Keratinocyte (primary cell): ENCODE measurements at regions not wholly inside any gene's neighbourhood (a gene's known extent, or its start where the extent isn't known, plus 50 kb on each side); places are given as distances from the start of the nearest gene placed in this dataset.

ENCODE experiments used
- DNase-seq: peaks from one replicate; pipeline ENCODE4 v3.0.0-alpha.2; 2011; ENCODE audit warnings: low read depth, missing footprints, low spot score
- FAIRE-seq: peaks from 2 replicates; lab custom pipeline; 2011; peaks lifted over from hg19 to GRCh38; lab: Jason Lieb, UNC
- H2AFZ ChIP-seq: 2 replicates; pipeline ENCODE4 v1.6.0; 2012; ENCODE audit warnings: low read length, control low read depth, inconsistent platforms; ENCODE audit not compliant: control insufficient read depth
- H3K27ac ChIP-seq: 2 replicates; pipeline ENCODE4 v1.5.1; 2011; ENCODE audit warnings: low read length; ENCODE audit not compliant: control insufficient read depth, insufficient read depth
- H3K27me3 ChIP-seq: 3 replicates; pipeline ENCODE4 v1.6.0; 2011; ENCODE audit warnings: low read length; ENCODE audit not compliant: control insufficient read depth, insufficient read depth; ENCODE audit errors: extremely low read depth
- H3K36me3 ChIP-seq, 2 experiments: 2 replicates in 1 of 2; 3 replicates in 1 of 2; pipeline ENCODE4 v1.5.1; 2011; ENCODE audit warnings: low read length in 2 of 2, mild to moderate bottlenecking in 1 of 2; ENCODE audit not compliant: control insufficient read depth in 2 of 2, insufficient read depth in 2 of 2; ENCODE audit errors: extremely low read depth in 1 of 2
- H3K4me1 ChIP-seq: 3 replicates; pipeline ENCODE4 v1.5.1; 2011; ENCODE audit warnings: low read length; ENCODE audit not compliant: control insufficient read depth, insufficient read depth; ENCODE audit errors: extremely low read depth
- H3K4me2 ChIP-seq: 3 replicates; pipeline ENCODE4 v1.6.0; 2011; ENCODE audit warnings: low read depth, low read length; ENCODE audit not compliant: control insufficient read depth, insufficient read depth; ENCODE audit errors: extremely low read depth
- H3K4me3 ChIP-seq, 3 experiments: fragments of 200-600 bp in 1 of 3; sonication (generic) in 1 of 3; 2 replicates in 2 of 3; 3 replicates in 1 of 3; pipeline ENCODE4 v1.5.1; 2011 to 2016; ENCODE audit warnings: low read length in 3 of 3, mild to moderate bottlenecking in 3 of 3, control low read depth in 2 of 3, inconsistent platforms in 1 of 3, low read depth in 1 of 3, mixed read lengths in 1 of 3, mixed run types in 1 of 3, moderate library complexity in 1 of 3; ENCODE audit not compliant: control insufficient read depth in 2 of 3, insufficient read depth in 2 of 3; ENCODE audit errors: extremely low read depth in 1 of 3
- H3K79me2 ChIP-seq: 2 replicates; pipeline ENCODE4 v1.6.0; 2012; ENCODE audit warnings: low read length; ENCODE audit not compliant: control insufficient read depth, insufficient read depth
- H3K9ac ChIP-seq: 3 replicates; pipeline ENCODE4 v1.6.0; 2011; ENCODE audit warnings: low read length; ENCODE audit not compliant: control insufficient read depth, insufficient read depth; ENCODE audit errors: extremely low read depth
- H3K9me1 ChIP-seq: 3 replicates; pipeline ENCODE4 v1.6.0; 2011; ENCODE audit warnings: low read length; ENCODE audit not compliant: control insufficient read depth, insufficient read depth; ENCODE audit errors: extremely low read depth
- H3K9me3 ChIP-seq: 2 replicates; pipeline ENCODE4 v1.5.1; 2012; ENCODE audit warnings: low read depth, low read length; ENCODE audit not compliant: control insufficient read depth
- H4K20me1 ChIP-seq: 3 replicates; pipeline ENCODE4 v1.6.0; 2011; ENCODE audit warnings: low read length; ENCODE audit not compliant: control insufficient read depth, insufficient read depth; ENCODE audit errors: extremely low read depth
- EZH2 ChIP-seq: IDR thresholded peaks from one replicate; pipeline ENCODE4 v1.6.1; 2012; ENCODE audit warnings: inconsistent platforms, mild to moderate bottlenecking, low read length, moderate library complexity
- dilution Hi-C: fragments of 300-500 bp; cut with MboI; formaldehyde crosslinking; loops from one replicate; pipeline ENCODE4 v1.7.0; 2020; ENCODE audit warnings: low sequenced_read_pairs; ENCODE audit not compliant: extremely low pct_ligation_motif_present
- TF ChIP-seq, protein P1 (sequence below), 3 experiments: IDR thresholded peaks in 1 of 3; conservative IDR thresholded peaks in 1 of 3; optimal IDR thresholded peaks in 1 of 3; 2 replicates in 2 of 3; 3 replicates in 1 of 3; pipeline versions ENCODE3 to v1.5.1; 2011; ENCODE audit warnings: low read length in 3 of 3, mild to moderate bottlenecking in 3 of 3, moderate library complexity in 2 of 3, control low read depth in 1 of 3, inconsistent platforms in 1 of 3; ENCODE audit not compliant: insufficient read depth in 2 of 3; ENCODE audit errors: extremely low read depth in 1 of 3

DNA sequence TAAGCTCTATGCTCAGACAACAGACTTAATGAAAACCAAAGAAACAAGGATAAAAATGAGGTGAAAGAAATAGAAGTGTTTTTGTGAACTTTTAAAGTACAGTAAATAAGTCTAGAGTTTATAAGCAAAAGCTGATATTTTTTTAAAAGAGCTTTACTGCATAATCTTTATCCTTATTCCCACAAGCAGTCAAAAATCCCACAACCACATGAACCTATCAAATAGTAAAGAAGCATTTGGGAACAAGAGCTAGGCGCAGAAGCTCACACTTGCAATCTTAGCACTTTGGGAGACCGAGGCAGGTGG lies 103.8 kb upstream of the TJP1 start:
- Histone ChIP-seq H2AFZ (no peak overlapping the region), H3K27ac (peak overlapping the region; percentile 87), H3K9me3 (no peaks in the 10 kb centered on the region), H3K4me3 (no peak overlapping the region), H3K4me1 (peaks cover 36% of the 10 kb centered on the region), H3K9me1 (no peaks in the 10 kb centered on the region), H3K27me3 (no peaks in the 10 kb centered on the region), H3K9ac (peak overlapping the region; percentile 19), H3K36me3 (no peaks in the 10 kb centered on the region), H4K20me1 (no peaks in the 10 kb centered on the region), H3K4me2 (peak overlapping the region; percentile 65), H3K79me2 (no peaks in the 10 kb centered on the region)
- DNase-seq (no peak), FAIRE-seq (no peak)
- dilution Hi-C loops = no loop called here
- TF ChIP-seq, protein P1, sequence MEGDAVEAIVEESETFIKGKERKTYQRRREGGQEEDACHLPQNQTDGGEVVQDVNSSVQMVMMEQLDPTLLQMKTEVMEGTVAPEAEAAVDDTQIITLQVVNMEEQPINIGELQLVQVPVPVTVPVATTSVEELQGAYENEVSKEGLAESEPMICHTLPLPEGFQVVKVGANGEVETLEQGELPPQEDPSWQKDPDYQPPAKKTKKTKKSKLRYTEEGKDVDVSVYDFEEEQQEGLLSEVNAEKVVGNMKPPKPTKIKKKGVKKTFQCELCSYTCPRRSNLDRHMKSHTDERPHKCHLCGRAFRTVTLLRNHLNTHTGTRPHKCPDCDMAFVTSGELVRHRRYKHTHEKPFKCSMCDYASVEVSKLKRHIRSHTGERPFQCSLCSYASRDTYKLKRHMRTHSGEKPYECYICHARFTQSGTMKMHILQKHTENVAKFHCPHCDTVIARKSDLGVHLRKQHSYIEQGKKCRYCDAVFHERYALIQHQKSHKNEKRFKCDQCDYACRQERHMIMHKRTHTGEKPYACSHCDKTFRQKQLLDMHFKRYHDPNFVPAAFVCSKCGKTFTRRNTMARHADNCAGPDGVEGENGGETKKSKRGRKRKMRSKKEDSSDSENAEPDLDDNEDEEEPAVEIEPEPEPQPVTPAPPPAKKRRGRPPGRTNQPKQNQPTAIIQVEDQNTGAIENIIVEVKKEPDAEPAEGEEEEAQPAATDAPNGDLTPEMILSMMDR (optimal IDR thresholded peaks at IDR 0.05 in 1 of 3, IDR thresholded peaks at IDR 0.05 in 1 of 3, conservative IDR thresholded peaks at IDR 0.05 in 1 of 3; ENCODE audit: extremely low read depth in 1 of 3, insufficient read depth in 2 of 3, low read length in 3 of 3) = no peak
- TF ChIP-seq EZH2 = no peak

DNA sequence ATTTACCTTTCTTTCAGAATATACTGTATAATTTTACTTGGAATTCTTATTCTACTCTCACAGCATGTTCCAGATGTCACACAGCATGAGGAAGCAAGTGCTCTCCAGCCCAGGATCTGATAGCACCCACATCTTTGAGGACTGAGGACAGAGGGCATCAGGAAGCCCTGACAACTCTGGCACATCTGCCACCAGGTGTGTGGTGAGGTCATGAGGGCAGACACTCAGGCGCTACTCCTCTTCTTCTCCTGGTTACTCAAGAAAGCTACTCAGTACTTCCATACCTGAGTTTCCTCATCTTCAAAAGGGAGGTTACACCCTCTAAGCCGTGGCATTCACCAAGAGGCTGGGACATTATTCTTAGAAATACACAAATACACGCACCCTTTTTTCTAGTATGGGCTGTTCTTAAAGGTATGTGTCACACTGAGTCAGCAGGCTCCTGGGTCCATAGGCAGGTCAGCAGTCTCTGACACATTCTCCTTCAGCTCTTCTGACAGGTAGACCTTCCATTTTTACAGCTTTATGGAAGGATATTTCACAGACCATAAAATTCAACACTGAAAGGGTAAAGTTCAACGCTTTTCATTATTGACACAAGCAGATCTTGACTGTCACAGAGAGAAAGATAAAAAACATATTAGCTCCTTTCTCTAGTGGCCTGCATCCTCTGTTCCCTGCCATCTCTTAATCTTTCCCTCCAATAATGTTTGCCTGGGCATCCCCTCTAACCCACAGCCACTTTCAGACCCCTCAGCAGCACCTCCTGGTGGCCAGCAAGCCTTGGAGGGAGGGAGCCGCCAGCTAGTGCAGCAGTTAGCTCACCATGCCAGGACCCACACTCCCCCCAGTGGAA lies 103.2 kb upstream of the TJP1 start:
- Histone ChIP-seq H3K9ac (peak overlapping the region; percentile 51), H3K79me2 (no peaks in the 10 kb centered on the region), H3K27ac (peak overlapping the region; percentile 87), H4K20me1 (no peaks in the 10 kb centered on the region), H3K4me2 (peak overlapping the region; percentile 65), H3K9me3 (no peaks in the 10 kb centered on the region), H3K36me3 (no peaks in the 10 kb centered on the region), H3K4me3 (no peak overlapping the region), H3K27me3 (no peaks in the 10 kb centered on the region), H2AFZ (no peak overlapping the region), H3K9me1 (no peaks in the 10 kb centered on the region), H3K4me1 (peaks cover 40% of the 10 kb centered on the region)
- dilution Hi-C loops = no loop called here
- FAIRE-seq = peak; percentile 90
- DNase-seq = peak; percentile 91
- TF ChIP-seq, protein P1 (optimal IDR thresholded peaks at IDR 0.05 in 1 of 3, IDR thresholded peaks at IDR 0.05 in 1 of 3, conservative IDR thresholded peaks at IDR 0.05 in 1 of 3; ENCODE audit: extremely low read depth in 1 of 3, insufficient read depth in 2 of 3, low read length in 3 of 3) = peak; percentile 75 to 87 (median 78)
- no peak for TF ChIP-seq EZH2
